Bronchial epithelial cell (primary cell): ENCODE measurements at regions not wholly inside any gene's neighbourhood (a gene's known extent, or its start where the extent isn't known, plus 50 kb on each side); places are given as distances from the start of the nearest gene placed in this dataset.

ENCODE experiments used
- DNase-seq: peaks from one replicate; pipeline ENCODE4 v3.0.0-alpha.2; 2010; ENCODE audit warnings: low read depth
- FAIRE-seq: peaks from 2 replicates; lab custom pipeline; 2011; peaks lifted over from hg19 to GRCh38; lab: Jason Lieb, UNC
- H3K27me3 ChIP-seq: 2 replicates; pipeline ENCODE4 v1.5.1; 2011; ENCODE audit warnings: low read length; ENCODE audit not compliant: control insufficient read depth, insufficient read depth
- H3K36me3 ChIP-seq: 2 replicates; pipeline ENCODE4 v1.5.1; 2011; ENCODE audit warnings: low read length; ENCODE audit not compliant: control insufficient read depth, insufficient read depth
- H3K4me3 ChIP-seq: 2 replicates; pipeline ENCODE4 v1.5.1; 2011; ENCODE audit warnings: mild to moderate bottlenecking, low read depth, low read length, control low read depth
- TF ChIP-seq, protein P1 (sequence below): IDR thresholded peaks from 2 replicates; pipeline ENCODE4 v1.5.1; 2011; ENCODE audit warnings: mild to moderate bottlenecking, moderate library complexity, low read length, control low read depth, inconsistent platforms; ENCODE audit not compliant: insufficient read depth, severe bottlenecking

DNA sequence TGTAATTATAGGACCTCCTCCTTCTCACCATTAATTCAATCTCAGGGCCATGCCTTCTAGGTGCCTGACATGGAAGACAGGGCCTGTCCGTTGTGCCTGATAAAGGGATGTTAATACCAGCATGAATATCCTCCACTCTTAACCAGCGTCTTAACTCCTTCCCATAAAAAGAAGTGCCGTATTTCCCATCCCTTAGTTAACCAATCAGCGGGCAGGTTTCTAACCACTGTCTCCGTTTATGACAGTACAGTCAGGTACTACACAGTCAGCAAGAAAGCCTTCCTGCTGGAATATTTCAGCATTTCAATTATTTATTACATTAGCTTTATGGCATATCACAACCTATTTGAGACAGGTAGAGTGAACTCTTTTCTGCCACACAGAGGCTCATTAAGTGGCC is 308.6 kb upstream of the FZD8 start:
- no peak for FAIRE-seq
- no peak overlapping the region for H3K4me3 ChIP-seq

DNA sequence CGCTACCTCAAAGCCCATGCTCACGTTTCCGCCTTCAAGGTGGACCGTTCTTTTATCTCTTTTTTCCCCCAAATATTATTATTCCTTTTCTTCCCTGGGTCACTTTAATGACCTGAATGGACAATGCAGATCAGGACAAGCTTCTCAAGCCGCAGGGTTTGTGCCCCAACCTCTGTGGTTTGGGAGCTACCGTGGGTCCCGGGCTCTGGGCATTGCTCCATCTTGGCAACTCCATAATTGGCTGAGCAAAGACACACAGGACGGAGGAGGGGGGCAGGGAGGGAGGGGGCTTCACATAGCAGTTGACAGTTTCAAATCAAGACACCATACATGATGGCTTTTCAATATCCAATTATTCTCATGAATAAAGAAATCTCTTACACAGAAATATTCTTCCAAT is 308.1 kb upstream of the FZD8 start:
- Histone ChIP-seq H3K4me3 (no peak overlapping the region), H3K36me3 (no peaks in the 10 kb centered on the region), H3K27me3 (no peaks in the 10 kb centered on the region)
- FAIRE-seq (no peak), DNase-seq (no peak)
- TF ChIP-seq, protein P1, sequence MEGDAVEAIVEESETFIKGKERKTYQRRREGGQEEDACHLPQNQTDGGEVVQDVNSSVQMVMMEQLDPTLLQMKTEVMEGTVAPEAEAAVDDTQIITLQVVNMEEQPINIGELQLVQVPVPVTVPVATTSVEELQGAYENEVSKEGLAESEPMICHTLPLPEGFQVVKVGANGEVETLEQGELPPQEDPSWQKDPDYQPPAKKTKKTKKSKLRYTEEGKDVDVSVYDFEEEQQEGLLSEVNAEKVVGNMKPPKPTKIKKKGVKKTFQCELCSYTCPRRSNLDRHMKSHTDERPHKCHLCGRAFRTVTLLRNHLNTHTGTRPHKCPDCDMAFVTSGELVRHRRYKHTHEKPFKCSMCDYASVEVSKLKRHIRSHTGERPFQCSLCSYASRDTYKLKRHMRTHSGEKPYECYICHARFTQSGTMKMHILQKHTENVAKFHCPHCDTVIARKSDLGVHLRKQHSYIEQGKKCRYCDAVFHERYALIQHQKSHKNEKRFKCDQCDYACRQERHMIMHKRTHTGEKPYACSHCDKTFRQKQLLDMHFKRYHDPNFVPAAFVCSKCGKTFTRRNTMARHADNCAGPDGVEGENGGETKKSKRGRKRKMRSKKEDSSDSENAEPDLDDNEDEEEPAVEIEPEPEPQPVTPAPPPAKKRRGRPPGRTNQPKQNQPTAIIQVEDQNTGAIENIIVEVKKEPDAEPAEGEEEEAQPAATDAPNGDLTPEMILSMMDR: no peak

More for the DNA sequence above, 308.6 kb upstream of the FZD8 start:
- no peaks in the 10 kb centered on the region for H3K27me3 ChIP-seq
- TF ChIP-seq, protein P1: no peak
- H3K36me3 ChIP-seq: no peaks in the 10 kb centered on the region
- no peak for DNase-seq

GRCh38 chr10:35949811-35950211 is 307.7 kb upstream of the FZD8 start:
- DNase-seq (no peak), FAIRE-seq (no peak)

GRCh38 chr10:35946556-35946955 is 304.5 kb upstream of the FZD8 start:
- Histone ChIP-seq H3K27me3 (no peaks in the 10 kb centered on the region), H3K4me3 (no peak overlapping the region), H3K36me3 (no peaks in the 10 kb centered on the region)
- FAIRE-seq: no peak
- TF ChIP-seq, protein P1: no peak
- DNase-seq: peak; percentile 11

More at GRCh38 chr10:35949811-35950211, 307.7 kb upstream of the FZD8 start:
- Histone ChIP-seq H3K36me3 (no peaks in the 10 kb centered on the region), H3K27me3 (no peaks in the 10 kb centered on the region), H3K4me3 (no peak overlapping the region)
- TF ChIP-seq, protein P1: no peak

DNA sequence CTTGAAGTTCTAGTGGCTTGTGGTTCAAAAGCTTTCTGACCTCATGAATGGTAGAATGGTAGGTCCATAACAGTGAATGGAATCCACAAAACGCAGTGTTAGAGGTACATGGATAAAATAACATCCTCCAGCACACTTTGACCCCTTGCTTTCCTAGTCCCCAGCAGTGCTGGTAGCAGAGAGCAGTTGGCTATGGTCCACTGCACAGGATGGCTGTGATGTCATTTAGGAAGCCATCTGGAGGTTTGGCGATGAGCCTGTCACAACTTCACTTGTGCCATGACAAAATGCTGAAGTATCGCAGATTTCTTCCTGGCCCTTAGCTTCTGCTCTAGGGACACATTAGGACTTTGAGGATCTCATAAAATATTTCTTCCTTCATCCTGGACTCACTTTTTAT is 300.0 kb upstream of the FZD8 start:
- FAIRE-seq: peak; percentile 32
- TF ChIP-seq, protein P1: no peak
- no peaks in the 10 kb centered on the region for H3K27me3 ChIP-seq
- DNase-seq: no peak
- no peak overlapping the region for H3K4me3 ChIP-seq
- no peaks in the 10 kb centered on the region for H3K36me3 ChIP-seq
